ENCODE measurements at regions not wholly inside any gene's neighbourhood (a gene's known extent, or its start where the extent isn't known, plus 50 kb on each side); places are given as distances from the start of the nearest gene placed in this dataset.

GRCh38 chr14:34035177-34035933 lies 84.5 kb upstream of the EGLN3 start (continued):
- TF ChIP-seq MAZ (IDR thresholded peaks at IDR 0.05; ENCODE audit: borderline replicate concordance, low read depth, low read length): no peak
- TF ChIP-seq MAZ (CRISPR knock-in tag; IDR thresholded peaks at IDR 0.05; ENCODE audit: low read depth): no peak; the same call in 1 of the 2 replicates
- no peak for TF ChIP-seq SSRP1 (CRISPR knock-in tag; IDR thresholded peaks at IDR 0.05)
- TF ChIP-seq AKAP8 (CRISPR knock-in tag; IDR thresholded peaks at IDR 0.05): 0 out of 2 replicates have a peak, but pooled peaks have one; percentile 41
- no peak for TF ChIP-seq AHR (CRISPR knock-in tag; IDR thresholded peaks at IDR 0.05)
- TF ChIP-seq ARHGAP35 (CRISPR knock-in tag; IDR thresholded peaks at IDR 0.05; ENCODE audit: borderline replicate concordance): peak; percentile 35; the same call in 1 of the 2 replicates
- TF ChIP-seq ZNF546 (CRISPR knock-in tag; conservative IDR thresholded peaks at IDR 0.05): no peak; the same call in 1 of the 2 replicates
- peak; percentile 85 for TF ChIP-seq NFAT5 (CRISPR knock-in tag; IDR thresholded peaks at IDR 0.05)
- peak; percentile 93 for TF ChIP-seq ZNF839 (CRISPR knock-in tag; IDR thresholded peaks at IDR 0.05; ENCODE audit: borderline replicate concordance)

Measured in HepG2 (cell line).